Superior temporal gyrus (tissue), 1 donor: ENCODE measurements at regions not wholly inside any gene's neighbourhood (a gene's known extent, or its start where the extent isn't known, plus 50 kb on each side); places are given as distances from the start of the nearest gene placed in this dataset.
"Not testable (repeated sequence)": the region's sequence is repeated elsewhere in the genome, so short reads cannot be mapped to it uniquely, and the experiment has no call there.

Experiments used
- DNase-seq: peaks from one replicate; pipeline ENCODE4 v3.0.0-alpha.2; 2016; ENCODE audit errors: extremely low spot score

- DNase-seq = no peak
Observed at GRCh38 chr7:106448992-106449859, 164.4 kb upstream of the NAMPT start.

GRCh38 chr7:106448346-106448991, 163.7 kb upstream of the NAMPT start:
- DNase-seq = no peak

DNA sequence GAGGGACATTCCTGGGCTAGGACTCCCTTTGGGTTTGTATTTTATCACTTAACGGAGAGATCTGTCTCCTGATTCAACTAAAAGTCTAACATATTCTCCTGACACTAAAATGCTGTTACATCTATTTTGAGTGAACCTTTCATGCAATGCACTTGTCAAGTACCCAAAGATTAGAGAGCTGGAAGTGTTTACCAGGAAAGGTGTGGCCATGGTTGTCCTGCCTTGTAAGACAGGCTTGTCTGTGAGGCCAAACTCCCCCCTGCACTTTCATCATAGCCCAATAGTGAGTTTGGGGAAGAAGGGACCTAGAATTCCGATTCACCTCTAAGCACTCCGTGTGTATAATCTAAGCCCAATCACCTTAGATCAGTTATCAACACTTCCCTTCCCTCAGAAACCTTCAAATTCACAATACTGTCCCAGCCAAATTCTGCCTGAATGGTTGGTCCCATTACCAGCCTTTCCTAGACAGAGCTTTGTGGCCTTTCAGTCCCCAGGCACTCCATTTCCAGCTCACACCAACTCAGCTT, 162.6 kb upstream of the NAMPT start:
- DNase-seq = no peak

DNA sequence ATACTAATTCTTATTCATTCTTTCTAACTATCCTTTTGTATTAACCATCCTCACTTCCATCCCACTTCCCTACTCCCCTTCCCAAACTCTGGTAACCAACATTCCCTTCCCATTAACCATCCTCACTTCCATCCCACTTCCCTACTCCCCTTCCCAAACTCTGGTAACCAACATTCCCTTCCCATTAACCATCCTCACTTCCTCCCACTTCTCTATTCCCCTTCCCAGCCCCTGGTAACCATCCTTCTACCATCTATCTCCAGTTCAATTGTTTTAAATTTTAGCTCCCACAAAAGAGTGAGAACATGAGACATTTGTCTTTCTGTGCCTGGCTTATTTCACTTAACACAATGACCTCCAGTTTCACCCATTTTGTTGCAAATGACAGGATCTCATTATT, 160.6 kb upstream of the NAMPT start:
- not testable (repeated sequence) for DNase-seq

DNA sequence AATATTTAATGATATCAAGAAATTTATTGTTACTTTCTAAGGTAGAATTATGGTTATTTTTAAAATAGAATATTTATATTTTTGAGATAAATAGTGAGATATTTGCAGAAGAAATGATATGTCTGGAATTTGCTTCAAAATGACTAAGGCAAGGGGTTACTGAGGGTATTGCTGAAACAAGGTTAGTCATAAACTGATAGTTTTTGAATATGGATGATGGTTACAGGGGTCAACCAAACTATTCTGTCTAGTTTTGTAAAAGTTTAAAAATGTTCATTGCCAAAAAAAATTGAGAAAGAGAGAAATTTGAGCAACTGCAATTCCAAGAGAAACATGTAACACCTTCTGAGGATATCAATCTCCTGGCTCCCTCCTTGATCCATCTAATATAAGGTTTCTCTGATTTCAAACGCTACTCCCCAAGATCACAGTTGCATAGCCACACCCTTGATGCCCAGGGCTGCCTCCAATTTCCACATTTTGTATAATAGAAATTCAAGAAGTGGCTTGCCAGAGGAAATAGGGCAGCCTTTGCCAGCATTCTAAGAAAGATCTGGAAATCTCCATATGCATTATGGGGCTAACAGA, 159.4 kb upstream of the NAMPT start:
- DNase-seq = no peak

GRCh38 chr7:106443156-106443555, 158.4 kb upstream of the NAMPT start:
- DNase-seq = no peak

DNA sequence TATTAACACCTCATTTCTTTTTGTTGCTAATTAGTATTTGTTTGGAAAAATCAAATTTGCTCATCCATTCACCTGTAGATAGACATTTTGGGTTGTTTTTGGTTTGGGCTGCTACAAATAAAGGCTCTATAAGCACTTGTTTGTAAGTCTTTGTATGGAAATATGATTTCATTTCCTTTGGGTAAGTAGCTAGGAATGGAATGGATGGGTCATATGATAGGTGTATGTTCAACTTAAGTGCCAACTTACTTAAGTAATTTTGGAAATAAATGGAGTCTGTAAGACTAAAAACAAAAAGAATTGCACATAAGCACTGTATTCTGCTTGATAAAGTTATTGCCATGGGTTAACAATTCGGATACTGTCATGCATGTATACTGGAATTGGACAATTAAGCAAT, 157.7 kb upstream of the NAMPT start:
- no peak for DNase-seq

DNA sequence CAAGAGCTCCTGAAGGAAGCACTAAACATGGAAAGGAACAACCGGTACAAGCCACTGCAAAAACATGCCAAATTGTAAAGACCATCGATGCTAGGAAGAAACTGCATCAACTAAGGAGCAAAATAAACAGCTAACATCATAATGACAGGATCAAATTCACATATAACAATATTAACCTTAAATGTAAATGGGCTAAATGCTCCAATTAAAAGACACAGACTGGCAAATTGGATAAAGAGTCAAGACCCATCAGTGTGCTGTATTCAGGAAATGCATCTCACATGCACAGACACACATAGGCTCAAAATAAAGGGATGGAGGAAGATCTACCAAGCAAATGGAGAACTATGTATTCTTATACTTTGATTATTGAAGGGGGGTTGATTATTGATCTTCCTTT, 156.6 kb upstream of the NAMPT start:
- not testable (repeated sequence) for DNase-seq

DNA sequence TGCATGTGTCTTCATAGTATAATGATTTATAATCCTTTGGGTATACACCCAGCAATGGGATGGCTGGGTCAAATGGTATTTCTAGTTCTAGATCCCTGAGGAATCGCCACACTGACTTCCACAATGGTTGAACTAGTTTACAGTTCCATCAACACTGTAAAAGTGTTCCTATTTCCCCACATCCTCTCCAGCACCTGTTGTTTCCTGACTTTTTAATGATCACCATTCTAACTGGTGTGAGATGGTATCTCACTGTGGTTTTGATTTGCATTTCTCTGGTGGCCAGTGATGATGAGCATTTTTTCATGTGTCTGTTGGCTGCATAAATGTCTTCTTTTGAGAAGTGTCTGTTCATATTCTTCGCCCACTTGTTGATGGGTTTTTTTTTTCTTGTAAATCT, 152.2 kb upstream of the NAMPT start:
- DNase-seq = not testable (repeated sequence)

DNA sequence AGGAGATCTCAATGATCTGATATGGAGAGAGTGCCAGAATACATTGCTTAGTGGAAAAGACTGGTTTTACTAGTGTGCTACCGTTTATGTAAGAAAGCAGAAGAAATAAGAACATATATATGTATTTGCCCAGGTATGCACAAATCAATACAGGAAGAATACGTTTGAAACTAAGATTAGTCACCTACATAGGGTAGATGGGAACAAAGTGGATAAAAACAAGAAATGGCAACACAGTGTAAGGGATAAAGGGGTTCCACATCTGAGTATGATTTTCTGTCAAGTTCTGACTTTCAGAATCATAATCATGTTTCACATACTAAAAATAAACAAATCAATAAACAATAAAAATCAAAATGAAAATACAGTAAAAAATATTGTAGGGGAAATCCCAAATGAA, 148.6 kb upstream of the NAMPT start:
- DNase-seq = no peak

GRCh38 chr7:106430535-106431455, 146.0 kb upstream of the NAMPT start:
- no peak for DNase-seq

DNA sequence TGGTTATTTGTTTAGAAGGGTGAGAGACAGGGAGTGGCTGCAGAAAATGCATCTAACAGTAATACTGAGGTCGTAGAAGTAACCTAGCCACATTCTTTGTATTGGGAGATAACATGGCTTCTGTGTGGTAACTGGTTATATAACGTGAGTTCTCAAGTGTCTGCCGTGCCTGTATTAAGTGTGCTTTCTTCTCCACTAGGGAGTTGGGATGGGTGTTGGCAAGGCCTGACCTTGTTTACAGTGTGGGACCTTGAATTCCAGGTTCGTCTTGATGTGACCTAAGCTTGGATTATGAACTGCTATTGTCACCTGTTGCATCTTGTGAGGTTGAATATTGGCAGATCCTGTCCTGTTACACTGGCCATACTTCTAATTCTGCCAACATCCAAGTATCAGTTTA, 145.3 kb upstream of the NAMPT start:
- no peak for DNase-seq

DNA sequence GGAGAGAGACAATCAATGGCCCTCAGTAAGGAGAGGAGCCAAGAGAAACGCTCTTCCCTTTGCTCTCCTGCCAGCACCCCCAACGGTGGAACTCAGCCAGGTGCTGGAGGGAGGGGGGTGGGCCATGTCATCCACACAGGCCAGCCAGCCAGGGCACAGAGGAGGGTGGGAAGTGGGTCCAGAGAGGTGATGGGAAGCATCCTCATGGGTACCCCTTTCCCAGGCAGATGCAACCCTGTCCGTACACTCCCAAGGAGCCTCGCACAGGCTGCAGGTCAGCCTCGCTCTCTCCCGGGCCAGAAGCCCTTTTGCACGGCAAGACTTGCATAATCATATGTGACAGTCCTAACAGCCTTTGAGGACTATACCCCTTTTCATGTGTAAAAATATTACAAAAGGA, 142.0 kb upstream of the NAMPT start:
- DNase-seq = no peak

GRCh38 chr7:106425017-106425719, 140.4 kb upstream of the NAMPT start:
- DNase-seq = peak; percentile 23

DNA sequence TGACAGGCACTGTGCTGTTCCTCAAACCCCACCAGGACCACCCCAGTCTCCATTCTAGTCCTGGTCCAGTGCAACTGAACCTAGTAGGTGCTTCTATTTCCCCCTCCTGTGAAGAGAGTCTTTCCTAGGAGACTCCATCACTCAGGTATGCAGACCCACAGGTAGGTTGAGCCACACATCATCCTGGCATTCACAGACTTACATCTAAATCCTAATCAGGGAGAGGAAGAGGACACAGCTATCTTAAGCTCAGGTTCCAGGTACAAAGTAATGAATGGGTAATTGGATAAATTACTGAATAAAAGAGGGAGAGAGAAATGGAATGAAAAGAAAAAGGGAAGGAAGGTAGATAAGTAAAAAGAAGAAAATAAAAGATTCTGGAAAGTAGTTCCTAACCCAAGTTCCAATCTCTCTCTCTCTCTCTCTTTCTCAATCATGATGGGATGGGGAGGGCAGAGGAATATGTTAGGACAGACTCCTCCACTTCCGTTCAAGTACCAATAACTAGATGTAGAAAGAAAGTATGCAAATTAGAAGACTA, 139.8 kb upstream of the NAMPT start:
- DNase-seq = no peak

DNA sequence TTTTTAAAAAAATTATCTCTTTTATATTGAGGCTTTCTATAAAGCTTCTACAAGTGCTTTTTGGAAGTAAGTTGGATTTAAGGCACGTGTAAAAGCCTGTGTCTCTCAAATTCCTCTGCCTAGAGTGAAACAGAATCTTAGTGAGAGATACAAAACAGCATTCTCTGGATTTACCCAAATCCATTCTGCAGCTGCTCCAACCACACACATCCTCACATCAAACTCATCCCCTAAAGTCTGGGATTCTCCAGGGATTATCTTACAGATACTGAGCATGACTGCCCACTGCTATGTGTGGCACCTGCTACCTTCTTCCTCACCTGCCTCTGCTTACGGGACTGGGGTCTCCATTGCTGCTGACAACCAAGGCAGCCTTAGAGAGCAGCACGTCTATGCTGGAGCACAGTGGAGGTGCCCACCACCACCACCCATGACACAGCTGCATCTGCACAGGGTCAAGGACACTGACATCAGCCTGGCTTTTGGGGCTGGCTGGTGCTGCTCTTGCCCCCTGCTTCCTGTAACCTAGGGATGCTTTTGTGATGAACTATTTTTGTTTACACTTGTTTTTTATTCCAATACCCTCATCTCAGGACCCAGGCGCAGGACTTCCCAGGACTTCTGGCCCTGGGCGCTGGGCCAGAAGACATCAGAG, 139.2 kb upstream of the NAMPT start:
- DNase-seq = no peak

DNA sequence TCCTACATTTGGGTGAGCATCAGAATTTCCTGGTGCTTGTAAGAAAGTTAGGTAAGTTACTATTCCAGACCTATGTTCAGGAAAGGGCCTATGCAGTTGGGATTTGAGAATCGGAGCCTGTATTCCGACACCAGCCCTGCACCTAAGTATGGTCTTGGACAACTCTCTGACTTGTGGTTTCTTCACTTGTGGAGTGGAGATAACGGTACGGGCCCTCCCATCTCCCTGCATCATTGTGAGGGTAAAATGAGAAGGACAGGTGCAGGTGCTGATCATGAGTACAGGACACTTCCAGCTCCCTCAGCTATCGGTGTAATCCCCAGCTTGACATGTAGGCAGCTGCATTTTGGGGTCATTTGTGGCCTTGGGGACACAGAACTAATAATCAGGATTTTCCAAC, 138.3 kb upstream of the NAMPT start:
- no peak for DNase-seq

DNA sequence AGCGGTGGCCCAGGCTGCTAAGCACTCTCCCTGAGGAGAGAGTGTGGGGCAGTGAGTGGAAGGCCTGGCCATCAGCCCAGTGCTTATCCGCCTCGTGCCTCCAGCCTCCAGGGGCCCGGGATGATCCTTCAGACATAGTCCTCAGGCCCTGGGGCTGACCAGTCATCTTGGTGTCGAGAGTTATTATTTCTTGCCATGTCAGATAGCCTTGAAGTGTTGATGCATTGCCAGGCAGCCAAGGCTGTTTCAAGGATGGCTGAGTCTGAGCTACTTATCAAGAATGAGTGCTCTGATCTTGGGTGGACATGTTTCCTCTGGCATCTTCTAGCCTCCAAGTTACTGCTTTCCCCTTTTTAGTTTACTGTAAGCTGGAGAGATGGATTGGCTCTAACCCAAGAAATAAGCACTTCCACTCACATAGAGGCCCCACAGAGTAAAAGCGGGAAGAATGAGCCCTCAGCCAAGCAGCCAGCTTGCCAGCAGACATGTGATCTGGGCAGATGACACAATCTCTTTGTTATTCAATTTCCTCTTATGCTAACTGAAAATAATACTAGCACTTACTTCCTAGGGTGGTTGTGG, 136.5 kb upstream of the NAMPT start:
- DNase-seq = peak; percentile 81

DNA sequence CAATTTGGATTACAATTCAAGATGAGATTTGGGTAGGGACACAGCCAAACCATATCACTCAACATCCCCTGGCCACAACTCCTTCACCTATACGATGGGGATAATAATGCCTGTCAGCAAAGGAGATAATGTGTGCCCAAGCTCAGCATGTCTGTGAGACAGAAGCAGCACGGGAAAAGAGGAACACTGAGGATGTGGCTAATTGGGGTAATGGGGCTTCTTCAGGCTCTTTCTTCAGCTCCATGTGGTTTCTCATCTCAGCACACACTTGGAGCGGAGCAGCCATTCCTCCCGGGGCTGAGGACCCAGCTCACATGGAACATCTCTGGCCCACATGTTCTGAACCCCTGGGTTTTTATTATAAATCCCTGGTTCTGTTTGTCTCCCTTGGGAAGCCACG, 136.0 kb upstream of the NAMPT start:
- no peak for DNase-seq

DNA sequence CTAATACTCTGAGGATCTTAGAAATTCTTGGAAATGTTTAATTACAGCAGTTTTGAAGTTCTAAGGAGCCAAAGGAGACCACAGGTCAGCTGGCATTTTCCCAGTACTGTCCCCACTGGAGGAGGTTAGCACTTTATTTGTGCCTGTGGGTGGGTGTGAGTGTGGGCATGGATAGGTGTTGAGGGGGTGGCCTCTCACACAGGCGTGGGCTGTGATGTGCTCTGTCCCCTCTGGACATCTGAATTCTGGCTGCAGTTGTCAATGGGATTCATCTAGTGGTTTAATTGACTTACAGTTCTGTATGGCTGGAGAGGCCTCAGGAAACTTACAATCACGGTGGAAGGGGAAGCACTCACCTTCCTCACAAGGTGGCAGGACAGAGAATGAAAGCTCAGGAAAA, 135.4 kb upstream of the NAMPT start:
- DNase-seq = no peak
